ENCODE measurements at regions not wholly inside any gene's neighbourhood (a gene's known extent, or its start where the extent isn't known, plus 50 kb on each side); places are given as distances from the start of the nearest gene placed in this dataset.

DNA sequence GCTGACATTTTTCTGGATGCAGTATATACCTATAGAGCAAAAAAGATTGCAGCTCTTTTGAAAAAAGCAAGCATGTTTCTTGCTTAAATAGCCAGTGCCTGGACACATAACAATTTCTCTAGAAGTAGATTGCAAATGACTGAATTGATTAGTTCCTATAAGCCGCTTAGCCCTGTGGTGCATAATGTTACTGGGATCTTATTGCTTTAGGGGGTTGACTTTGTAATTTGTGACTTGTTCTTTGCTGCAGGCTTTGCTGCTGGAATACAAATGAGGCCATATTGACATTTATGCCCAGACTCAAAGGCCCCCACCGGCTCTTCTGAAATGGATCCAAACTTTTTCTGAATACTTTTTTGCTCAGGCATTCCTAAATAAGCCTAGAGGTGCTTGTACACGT lies 182.6 kb downstream of the SH3BP4 start:
- Histone ChIP-seq H3K27ac (ENCODE audit: low read depth, low read length) (no peak overlapping the region), H3K36me3 (ENCODE audit: control insufficient read depth in 2 of 4, insufficient read depth in 4 of 4, low read length in 3 of 4) (no peaks in the 10 kb centered on the region), H3K79me2 (ENCODE audit: control insufficient read depth in 1 of 2, insufficient read depth in 2 of 2, low read length in 2 of 2) (no peaks in the 10 kb centered on the region), H2BK20ac (ENCODE audit: low read length) (no peak overlapping the region), H4K20me1 (replicated peaks in 1 of 2; ENCODE audit: control insufficient read depth in 1 of 2, insufficient read depth in 2 of 2, low read length in 2 of 2) (no peaks in the 10 kb centered on the region), H2AK5ac (ENCODE audit: low read depth, low read length) (no peak overlapping the region), H3K27me3 (replicated peaks in 1 of 4; ENCODE audit: control insufficient read depth in 3 of 4, extremely low read depth in 1 of 4, insufficient read depth in 3 of 4, low read length in 3 of 4) (peaks cover 3 to 16% (median 7%) of the 10 kb centered on the region in 4 experiments), H2BK12ac (ENCODE audit: low read depth, low read length) (no peak overlapping the region), H3K23me2 (ENCODE audit: low read depth, low read length) (no peaks in the 10 kb centered on the region), H3K9ac (replicated peaks in 1 of 4; ENCODE audit: extremely low read depth in 1 of 4, low read depth in 3 of 4, low read length in 3 of 4) (no peak overlapping the region), H3K79me1 (ENCODE audit: low read depth, low read length) (no peaks in the 10 kb centered on the region), H3K23ac (ENCODE audit: insufficient read length) (no peak overlapping the region), H3K56ac (replicated peaks; ENCODE audit: insufficient read length, low read depth, low read length) (no peak overlapping the region), H2BK120ac (replicated peaks; ENCODE audit: low read depth, low read length) (no peak overlapping the region), H3K4me1 (replicated peaks in 1 of 4; ENCODE audit: control insufficient read depth in 3 of 4, insufficient read depth in 4 of 4, low read length in 3 of 4) (no peaks in the 10 kb centered on the region; a peak in 1 of 7 replicates), H4K91ac (replicated peaks; ENCODE audit: insufficient read length, low read length) (no peak overlapping the region), H4K8ac (ENCODE audit: extremely low read depth, insufficient read depth, low read length) (no peak overlapping the region), H3K14ac (ENCODE audit: insufficient read length) (no peak overlapping the region), H2BK5ac (ENCODE audit: low read depth, low read length) (no peak overlapping the region), H3K4ac (replicated peaks; ENCODE audit: insufficient read length, low read depth, low read length) (no peak overlapping the region), H4K5ac (ENCODE audit: insufficient read length, low read depth, low read length) (no peak overlapping the region), H2BK15ac (ENCODE audit: low read length) (no peak overlapping the region), H2AFZ (ENCODE audit: low read length) (no peak overlapping the region), H3K18ac (ENCODE audit: extremely low read depth, low read length) (no peak overlapping the region), H3K4me3 (ENCODE audit: extremely low read depth in 1 of 4, insufficient read depth in 2 of 4, low read depth in 3 of 4, low read length in 4 of 4) (no peak overlapping the region), H3K4me2 (ENCODE audit: insufficient read depth in 1 of 2, low read depth in 2 of 2, low read length in 2 of 2) (no peak overlapping the region), H3K9me3 (ENCODE audit: insufficient read depth in 2 of 2, low read depth in 1 of 2, low read length in 1 of 2) (no peaks in the 10 kb centered on the region)
- ChIA-PET POLR2A (ENCODE audit: partially characterized antibody) (no interaction called here), CTCF (ENCODE audit: partially characterized antibody) (interaction anchor here (0.6 to 4.3 kb wide), 6 partner anchors 18 to 460 kb away, joined by 3 to 46 read pairs (median 4); no protein-coding TSS in a partner anchor)
- 83% methylated on average over 3 of the region's 3 CpGs; no CpG with 5 or more reads in 1 of the 2 experiments for WGBS, 2 experiments (ENCODE audit: extremely low coverage in 1 of 2, insufficient coverage in 1 of 2, insufficient read length in 1 of 2, insufficient replicate concordance in 2 of 2, low coverage in 1 of 2, low lambda C conversion rate in 2 of 2, missing lambda C conversion rate in 1 of 2)
- DNase-seq (ENCODE audit: low read depth in 1 of 2, low spot score in 2 of 2) (no peak), FAIRE-seq (no peak)
- no peak for TF ChIP-seq CTBP2 (IDR thresholded peaks at IDR 0.05; ENCODE audit: borderline replicate concordance, insufficient read depth, insufficient read length, low read length)
- no peak for TF ChIP-seq JUN (IDR thresholded peaks at IDR 0.05; ENCODE audit: low read depth, low read length)
